ENCODE measurements at regions not wholly inside any gene's neighbourhood (a gene's known extent, or its start where the extent isn't known, plus 50 kb on each side); places are given as distances from the start of the nearest gene placed in this dataset.

GRCh38 chr18:76771192-76771799 lies 51.1 kb upstream of the ZNF236 start:
- H3K27ac ChIP-seq = no peak overlapping the region
- no peak overlapping the region for H3K4me3 ChIP-seq
- intact Hi-C loops (cut with DNase I) = no loop called here
- H3K27me3 ChIP-seq = no peaks in the 10 kb centered on the region
- H3K9me3 ChIP-seq = no peaks in the 10 kb centered on the region
- H3K36me3 ChIP-seq = no peaks in the 10 kb centered on the region
- DNase-seq (ENCODE audit: low spot score in 2 of 2) = no peak
- no peak for TF ChIP-seq CTCF (IDR thresholded peaks at IDR 0.05)
- H3K4me1 ChIP-seq = no peaks in the 10 kb centered on the region

DNA sequence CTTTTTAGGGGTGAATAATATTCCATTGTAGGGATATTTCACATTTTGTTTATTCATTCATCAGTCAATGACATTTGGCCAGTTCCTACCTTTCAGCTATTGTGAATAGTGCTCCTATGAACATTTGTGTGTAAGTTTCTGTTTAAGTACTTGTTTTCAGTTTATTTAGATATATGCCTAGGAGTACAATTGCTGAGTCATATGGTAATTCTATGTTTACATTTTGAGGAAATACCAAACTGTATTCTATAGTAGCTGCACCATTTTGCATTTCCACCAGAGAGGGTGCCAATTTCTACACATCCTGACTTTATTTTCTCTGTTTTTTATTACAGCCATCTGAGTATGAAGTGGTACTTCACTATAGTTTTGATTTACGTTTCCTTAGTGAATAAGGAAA lies 54.4 kb upstream of the ZNF236 start:
- Histone ChIP-seq H3K36me3 (no peaks in the 10 kb centered on the region), H3K27me3 (no peaks in the 10 kb centered on the region), H3K9me3 (no peaks in the 10 kb centered on the region), H3K4me1 (no peaks in the 10 kb centered on the region), H3K4me3 (no peak overlapping the region), H3K27ac (no peak overlapping the region)
- no peak for TF ChIP-seq CTCF (IDR thresholded peaks at IDR 0.05)
- intact Hi-C loops (cut with DNase I) = no loop called here
- no peak for DNase-seq (ENCODE audit: low spot score in 2 of 2)

DNA sequence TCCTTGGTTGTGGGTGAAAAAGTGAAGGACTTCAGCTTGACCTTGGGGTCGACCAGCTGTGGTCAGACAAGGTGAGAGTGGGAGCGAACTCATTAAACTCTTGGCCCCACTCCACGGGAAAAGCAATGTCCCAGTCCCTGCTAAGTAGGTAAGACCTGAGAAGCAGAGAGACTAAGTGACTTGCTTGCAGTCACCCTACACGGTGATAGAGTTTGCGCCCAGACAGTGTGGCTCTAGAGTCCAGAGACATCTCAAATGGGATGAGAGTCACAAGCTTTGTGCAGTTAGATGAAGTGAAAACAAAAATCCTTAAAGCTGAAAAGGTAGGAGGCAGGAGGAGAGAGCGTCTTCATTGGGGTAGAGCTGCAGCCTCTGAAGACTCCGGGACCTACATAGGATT lies 55.9 kb upstream of the ZNF236 start:
- Histone ChIP-seq H3K27me3 (no peaks in the 10 kb centered on the region), H3K9me3 (no peaks in the 10 kb centered on the region), H3K27ac (no peak overlapping the region), H3K36me3 (no peaks in the 10 kb centered on the region), H3K4me3 (no peak overlapping the region), H3K4me1 (no peaks in the 10 kb centered on the region)
- intact Hi-C loops (cut with DNase I) = no loop called here
- DNase-seq (ENCODE audit: low spot score in 2 of 2) = no peak
- TF ChIP-seq CTCF (IDR thresholded peaks at IDR 0.05) = no peak

- no peak for TF ChIP-seq CTCF (IDR thresholded peaks at IDR 0.05)
- intact Hi-C loops (cut with DNase I) = no loop called here
Measured at GRCh38 chr18:76765649-76766048, 56.7 kb upstream of the ZNF236 start.

DNA sequence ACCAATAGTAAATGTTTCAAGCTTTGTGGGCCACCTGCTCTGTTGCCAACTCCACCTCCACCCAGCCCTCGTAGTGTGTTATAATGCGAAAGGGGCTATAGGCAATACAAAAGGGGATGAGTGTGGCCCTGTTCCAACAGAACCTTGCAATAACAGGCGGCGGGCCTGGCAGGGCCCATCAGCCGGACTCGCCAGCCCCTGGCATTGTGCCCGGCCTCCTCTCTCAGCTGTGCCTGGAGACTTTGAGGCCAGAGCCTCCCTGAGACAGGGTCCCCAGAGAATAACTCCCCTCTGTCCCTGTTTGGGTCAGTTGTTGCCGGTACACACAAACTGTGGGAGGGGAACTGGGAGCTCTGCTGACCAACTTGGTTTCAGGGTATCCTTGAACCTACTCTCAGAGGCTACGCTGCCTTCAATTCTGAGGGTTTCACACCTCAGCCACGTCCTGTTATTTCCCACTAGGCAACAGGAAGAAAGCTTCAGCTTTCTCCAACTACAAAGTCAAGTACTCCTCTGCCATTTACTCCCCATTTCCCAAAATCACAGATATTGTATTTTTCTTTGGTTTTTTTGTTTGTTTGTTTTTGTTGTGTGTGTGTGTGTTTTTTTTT lies 58.0 kb upstream of the ZNF236 start:
- intact Hi-C loops (cut with DNase I) = no loop called here
- H3K4me1 ChIP-seq = no peaks in the 10 kb centered on the region
- no peak for TF ChIP-seq CTCF (IDR thresholded peaks at IDR 0.05)

More at GRCh38 chr18:76765649-76766048, 56.7 kb upstream of the ZNF236 start:
- Histone ChIP-seq H3K4me3 (no peak overlapping the region), H3K4me1 (no peaks in the 10 kb centered on the region), H3K27me3 (no peaks in the 10 kb centered on the region), H3K9me3 (no peaks in the 10 kb centered on the region), H3K27ac (no peak overlapping the region), H3K36me3 (no peaks in the 10 kb centered on the region)
- no peak for DNase-seq (ENCODE audit: low spot score in 2 of 2)

More for the DNA sequence above, 58.0 kb upstream of the ZNF236 start:
- H3K36me3 ChIP-seq = no peaks in the 10 kb centered on the region
- no peak for DNase-seq (ENCODE audit: low spot score in 2 of 2)
- no peak overlapping the region for H3K27ac ChIP-seq
- H3K27me3 ChIP-seq = no peaks in the 10 kb centered on the region
- H3K4me3 ChIP-seq = no peak overlapping the region
- H3K9me3 ChIP-seq = no peaks in the 10 kb centered on the region
